ENCODE measurements at regions not wholly inside any gene's neighbourhood (a gene's known extent, or its start where the extent isn't known, plus 50 kb on each side); places are given as distances from the start of the nearest gene placed in this dataset.

GRCh38 chr3:120838441-120839091 lies 69.4 kb upstream of the STXBP5L start:
- no peak overlapping the region for H3K4me3 Mint-ChIP-seq
- H3K4me3 ChIP-seq (ENCODE audit: control extremely low read depth in 1 of 5, extremely low read depth in 1 of 5, insufficient read depth in 1 of 5, low read depth in 2 of 5, low read length in 4 of 5), result no peak overlapping the region
- H3K27me3 Mint-ChIP-seq, result peaks cover 8% of the 10 kb centered on the region
- POLR2A ChIA-PET, result no interaction called here
- H3K4me1 ChIP-seq (ENCODE audit: control insufficient read depth in 2 of 2, insufficient read depth in 2 of 2, low read length in 2 of 2), result no peaks in the 10 kb centered on the region
- H3K9ac ChIP-seq (ENCODE audit: low read length), result no peak overlapping the region
- no peaks in the 10 kb centered on the region for H3K36me3 ChIP-seq (replicated peaks in 1 of 2; ENCODE audit: control extremely low read depth in 1 of 2, control insufficient read depth in 1 of 2, extremely low read depth in 1 of 2, insufficient read depth in 2 of 2, low read length in 1 of 2)
- no peaks in the 10 kb centered on the region for H4K20me1 ChIP-seq (ENCODE audit: control insufficient read depth, insufficient read depth, low read length, poor library complexity, severe bottlenecking)
- intact Hi-C loops (cut with micrococcal nuclease), result no loop called here
- H3K4me2 ChIP-seq (replicated peaks; ENCODE audit: low read depth, low read length, poor library complexity, severe bottlenecking), result no peak overlapping the region
- H3K9me3 ChIP-seq (ENCODE audit: control extremely low read depth in 1 of 3, control insufficient read depth in 2 of 3, insufficient read depth in 1 of 3, low read length in 2 of 3), result no peaks in the 10 kb centered on the region
- no peak overlapping the region for H3K27ac ChIP-seq (ENCODE audit: low read length in 2 of 2)
- DNase-seq (no peak), ATAC-seq (ENCODE audit: low read depth) (no peak)
- no peaks in the 10 kb centered on the region for H3K4me1 Mint-ChIP-seq
- no peak overlapping the region for H3K27ac Mint-ChIP-seq
- no peak overlapping the region for H2AFZ ChIP-seq (ENCODE audit: insufficient read depth, low read depth, low read length, poor library complexity, severe bottlenecking)
- CTCF ChIA-PET, result no interaction called here
- H3K79me2 ChIP-seq (ENCODE audit: control insufficient read depth, insufficient read depth, low read length), result no peaks in the 10 kb centered on the region
- 100% methylated on average over 1 of the region's 3 CpGs for WGBS (ENCODE audit: insufficient coverage)
- peaks cover 0 to 6% (median 2%) of the 10 kb centered on the region in 4 experiments for H3K27me3 ChIP-seq (replicated peaks in 1 of 4; ENCODE audit: control extremely low read depth in 1 of 4, control insufficient read depth in 3 of 4, insufficient read depth in 4 of 4, low read length in 3 of 4)
- H3K9me3 Mint-ChIP-seq (ENCODE audit: insufficient read depth), result no peaks in the 10 kb centered on the region
- TF ChIP-seq EZH2 (IDR thresholded peaks at IDR 0.05; ENCODE audit: borderline replicate concordance, insufficient read depth, low read depth, low read length, poor library complexity, severe bottlenecking) (no peak), CTCF (IDR thresholded peaks at IDR 0.05) (no peak)

- H3K9me3 ChIP-seq (ENCODE audit: control extremely low read depth in 1 of 3, control insufficient read depth in 2 of 3, insufficient read depth in 1 of 3, low read length in 2 of 3), result no peaks in the 10 kb centered on the region
- intact Hi-C loops (cut with micrococcal nuclease), result no loop called here
- no peaks in the 10 kb centered on the region for H3K4me1 ChIP-seq (ENCODE audit: control insufficient read depth in 2 of 2, insufficient read depth in 2 of 2, low read length in 2 of 2)
- no peak for DNase-seq
- peaks cover 0 to 6% (median 2%) of the 10 kb centered on the region in 4 experiments for H3K27me3 ChIP-seq (replicated peaks in 1 of 4; ENCODE audit: control extremely low read depth in 1 of 4, control insufficient read depth in 3 of 4, insufficient read depth in 4 of 4, low read length in 3 of 4)
- no peaks in the 10 kb centered on the region for H3K36me3 ChIP-seq (replicated peaks in 1 of 2; ENCODE audit: control extremely low read depth in 1 of 2, control insufficient read depth in 1 of 2, extremely low read depth in 1 of 2, insufficient read depth in 2 of 2, low read length in 1 of 2)
- H2AFZ ChIP-seq (ENCODE audit: insufficient read depth, low read depth, low read length, poor library complexity, severe bottlenecking), result no peak overlapping the region
- H4K20me1 ChIP-seq (ENCODE audit: control insufficient read depth, insufficient read depth, low read length, poor library complexity, severe bottlenecking), result no peaks in the 10 kb centered on the region
- no peaks in the 10 kb centered on the region for H3K4me1 Mint-ChIP-seq
- no peak for ATAC-seq (ENCODE audit: low read depth)
- H3K27me3 Mint-ChIP-seq, result peaks cover 8% of the 10 kb centered on the region
- no peak overlapping the region for H3K4me3 ChIP-seq (ENCODE audit: control extremely low read depth in 1 of 5, extremely low read depth in 1 of 5, insufficient read depth in 1 of 5, low read depth in 2 of 5, low read length in 4 of 5)
- no peak overlapping the region for H3K27ac Mint-ChIP-seq
- TF ChIP-seq CTCF (IDR thresholded peaks at IDR 0.05), result no peak
- no peak for TF ChIP-seq EZH2 (IDR thresholded peaks at IDR 0.05; ENCODE audit: borderline replicate concordance, insufficient read depth, low read depth, low read length, poor library complexity, severe bottlenecking)
- H3K4me2 ChIP-seq (replicated peaks; ENCODE audit: low read depth, low read length, poor library complexity, severe bottlenecking), result no peak overlapping the region
- no peaks in the 10 kb centered on the region for H3K9me3 Mint-ChIP-seq (ENCODE audit: insufficient read depth)
- H3K4me3 Mint-ChIP-seq, result no peak overlapping the region
- H3K27ac ChIP-seq (ENCODE audit: low read length in 2 of 2), result no peak overlapping the region
- H3K9ac ChIP-seq (ENCODE audit: low read length), result no peak overlapping the region
- ChIA-PET POLR2A (no interaction called here), CTCF (no interaction called here)
- no CpG with 5 or more reads among the region's 4 CpGs for WGBS (ENCODE audit: insufficient coverage)
- H3K79me2 ChIP-seq (ENCODE audit: control insufficient read depth, insufficient read depth, low read length), result no peaks in the 10 kb centered on the region
Measured at GRCh38 chr3:120839120-120839519, 68.9 kb upstream of the STXBP5L start.
